ENCODE measurements at regions not wholly inside any gene's neighbourhood (a gene's known extent, or its start where the extent isn't known, plus 50 kb on each side); places are given as distances from the start of the nearest gene placed in this dataset.

DNA sequence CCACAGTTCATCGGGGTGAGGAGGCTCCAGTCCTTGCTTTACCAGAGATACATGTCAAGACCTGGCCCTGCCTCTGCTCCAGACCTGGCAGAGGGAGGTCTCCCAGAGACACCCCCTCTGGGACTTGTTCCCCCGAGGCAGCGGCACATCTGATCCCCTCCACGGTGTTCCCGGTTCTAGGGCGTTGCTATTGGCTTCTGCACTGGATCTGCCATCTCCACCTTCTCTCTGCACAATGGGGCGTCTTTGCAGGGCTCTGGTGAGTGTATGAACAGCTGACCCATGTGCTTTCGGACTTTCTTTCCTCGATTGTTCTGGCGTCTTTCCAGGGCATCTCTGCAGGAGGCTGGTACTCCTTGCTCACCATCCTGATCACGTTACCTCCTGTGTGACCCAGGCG, 930.4 kb downstream of the TBC1D22A start:
- no peaks in the 10 kb centered on the region for H3K4me1 ChIP-seq (ENCODE audit: insufficient read depth, low read length)
- no peaks in the 10 kb centered on the region for H3K9me3 ChIP-seq (ENCODE audit: low read length)
- no TSS peak for BruUV-seq (replicated peaks)
- no peak overlapping the region for H3K9ac ChIP-seq (ENCODE audit: low read length)
- CTCF ChIA-PET, result no interaction called here
- no peak for DNase-seq
- no peaks in the 10 kb centered on the region for H3K36me3 ChIP-seq (ENCODE audit: low read depth, low read length)
- H3K79me2 ChIP-seq (ENCODE audit: low read length), result no peaks in the 10 kb centered on the region
- H4K20me1 ChIP-seq (ENCODE audit: low read length), result no peaks in the 10 kb centered on the region
- no peaks in the 10 kb centered on the region for H3K9me2 ChIP-seq (replicated peaks; ENCODE audit: low read length)
- no peak for ATAC-seq
- H3K4me3 ChIP-seq (ENCODE audit: low read length), result no peak overlapping the region
- no peak overlapping the region for H3K27ac ChIP-seq (ENCODE audit: low read length)
- H2AFZ ChIP-seq (ENCODE audit: low read length), result no peak overlapping the region
- H3F3A ChIP-seq (ENCODE audit: low read length, unreplicated experiment), result no peaks in the 10 kb centered on the region
- no peaks in the 10 kb centered on the region for H3K27me3 ChIP-seq (ENCODE audit: low read length)
- POLR2A ChIA-PET (ENCODE audit: unreplicated experiment), result no interaction called here
- TF ChIP-seq, protein P1, sequence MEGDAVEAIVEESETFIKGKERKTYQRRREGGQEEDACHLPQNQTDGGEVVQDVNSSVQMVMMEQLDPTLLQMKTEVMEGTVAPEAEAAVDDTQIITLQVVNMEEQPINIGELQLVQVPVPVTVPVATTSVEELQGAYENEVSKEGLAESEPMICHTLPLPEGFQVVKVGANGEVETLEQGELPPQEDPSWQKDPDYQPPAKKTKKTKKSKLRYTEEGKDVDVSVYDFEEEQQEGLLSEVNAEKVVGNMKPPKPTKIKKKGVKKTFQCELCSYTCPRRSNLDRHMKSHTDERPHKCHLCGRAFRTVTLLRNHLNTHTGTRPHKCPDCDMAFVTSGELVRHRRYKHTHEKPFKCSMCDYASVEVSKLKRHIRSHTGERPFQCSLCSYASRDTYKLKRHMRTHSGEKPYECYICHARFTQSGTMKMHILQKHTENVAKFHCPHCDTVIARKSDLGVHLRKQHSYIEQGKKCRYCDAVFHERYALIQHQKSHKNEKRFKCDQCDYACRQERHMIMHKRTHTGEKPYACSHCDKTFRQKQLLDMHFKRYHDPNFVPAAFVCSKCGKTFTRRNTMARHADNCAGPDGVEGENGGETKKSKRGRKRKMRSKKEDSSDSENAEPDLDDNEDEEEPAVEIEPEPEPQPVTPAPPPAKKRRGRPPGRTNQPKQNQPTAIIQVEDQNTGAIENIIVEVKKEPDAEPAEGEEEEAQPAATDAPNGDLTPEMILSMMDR (conservative IDR thresholded peaks at IDR 0.05; ENCODE audit: low read depth, low read length), result no peak
- TF ChIP-seq EZH2phosphoT487 (IDR thresholded peaks at IDR 0.05; ENCODE audit: borderline replicate concordance, low read length) (no peak), EZH2 (IDR thresholded peaks at IDR 0.05; ENCODE audit: low read length, unreplicated experiment) (no peak)
- intact Hi-C loops (cut with micrococcal nuclease), result no loop called here
- H3K4me2 ChIP-seq (ENCODE audit: low read length), result no peak overlapping the region

DNA sequence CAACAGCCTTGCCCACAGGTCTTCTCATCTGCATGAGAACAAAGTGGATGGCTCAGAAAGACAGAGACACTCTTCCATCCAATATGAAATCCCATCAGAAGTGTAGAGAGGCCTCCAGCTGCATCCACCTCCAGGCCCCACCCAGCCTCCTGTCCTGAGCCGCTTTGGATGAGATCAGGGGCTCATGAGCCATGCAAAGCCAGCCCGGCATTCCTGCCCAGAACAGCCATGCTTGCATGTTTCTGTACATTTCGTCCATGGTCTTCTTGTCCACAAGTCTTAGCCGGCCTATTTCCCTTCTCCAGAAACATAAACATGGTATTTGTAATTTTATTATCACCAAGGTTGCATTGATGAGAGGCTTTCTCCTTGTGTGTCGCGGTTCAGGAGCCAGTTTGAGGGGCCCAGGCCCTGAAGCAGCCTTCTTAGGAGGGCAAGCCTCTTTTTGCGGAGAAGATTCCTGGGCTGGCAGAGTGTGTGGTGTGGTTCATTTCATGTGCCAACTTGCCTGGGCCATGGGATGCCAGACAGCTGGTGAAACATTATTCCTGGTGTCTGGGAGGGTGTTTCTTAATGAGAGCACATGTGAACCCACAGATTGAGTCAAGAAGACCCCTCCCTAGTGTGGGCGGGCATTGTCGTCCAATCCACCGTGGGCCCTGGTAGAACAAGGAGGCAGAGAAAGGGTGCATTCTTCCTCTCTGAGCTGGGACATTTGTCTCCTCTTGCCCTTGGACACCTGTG, 928.9 kb downstream of the TBC1D22A start:
- CTCF ChIA-PET, result no interaction called here
- Histone ChIP-seq H3K27me3 (ENCODE audit: low read length) (no peaks in the 10 kb centered on the region), H3K4me3 (ENCODE audit: low read length) (no peak overlapping the region), H3K27ac (ENCODE audit: low read length) (no peak overlapping the region), H3K9me3 (ENCODE audit: low read length) (no peaks in the 10 kb centered on the region), H3F3A (ENCODE audit: low read length, unreplicated experiment) (no peaks in the 10 kb centered on the region), H3K79me2 (ENCODE audit: low read length) (no peaks in the 10 kb centered on the region), H4K20me1 (ENCODE audit: low read length) (no peaks in the 10 kb centered on the region), H3K4me2 (ENCODE audit: low read length) (no peak overlapping the region), H3K36me3 (ENCODE audit: low read depth, low read length) (peaks cover 3% of the 10 kb centered on the region), H3K9ac (ENCODE audit: low read length) (no peak overlapping the region), H3K4me1 (ENCODE audit: insufficient read depth, low read length) (no peaks in the 10 kb centered on the region), H3K9me2 (replicated peaks; ENCODE audit: low read length) (no peaks in the 10 kb centered on the region), H2AFZ (ENCODE audit: low read length) (no peak overlapping the region)
- no peak for ATAC-seq
- DNase-seq, result no peak
- POLR2A ChIA-PET (ENCODE audit: unreplicated experiment), result no interaction called here
- BruUV-seq (replicated peaks), result no TSS peak
- TF ChIP-seq EZH2 (IDR thresholded peaks at IDR 0.05; ENCODE audit: low read length, unreplicated experiment), result no peak
- no peak for TF ChIP-seq EZH2phosphoT487 (IDR thresholded peaks at IDR 0.05; ENCODE audit: borderline replicate concordance, low read length)
- TF ChIP-seq, protein P1 (conservative IDR thresholded peaks at IDR 0.05; ENCODE audit: low read depth, low read length), result no peak
- intact Hi-C loops (cut with micrococcal nuclease), result no loop called here

DNA sequence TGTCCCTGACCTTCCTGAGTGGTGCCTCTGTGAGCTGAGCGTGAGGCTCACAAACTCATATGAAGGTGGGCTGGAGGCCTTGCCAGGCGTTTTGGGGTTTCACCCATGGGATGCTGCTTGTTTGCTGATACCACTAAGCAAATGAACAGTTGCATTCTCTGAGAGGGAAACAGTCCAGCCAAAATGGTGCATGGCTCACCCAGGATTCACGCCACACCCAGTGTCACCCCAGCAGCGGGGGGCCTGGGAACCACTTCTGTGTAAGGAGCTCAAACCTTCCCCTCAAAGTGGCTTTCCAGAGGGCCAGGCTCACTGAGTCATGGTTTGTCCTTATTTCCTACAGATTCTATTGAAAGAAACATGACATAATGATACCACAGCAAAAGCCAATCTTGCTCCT, 928.1 kb downstream of the TBC1D22A start:
- Histone ChIP-seq H3K79me2 (ENCODE audit: low read length) (no peaks in the 10 kb centered on the region), H4K20me1 (ENCODE audit: low read length) (no peaks in the 10 kb centered on the region), H3K4me3 (ENCODE audit: low read length) (no peak overlapping the region), H3K27ac (ENCODE audit: low read length) (no peak overlapping the region), H3K36me3 (ENCODE audit: low read depth, low read length) (peaks cover 3% of the 10 kb centered on the region), H3F3A (ENCODE audit: low read length, unreplicated experiment) (no peaks in the 10 kb centered on the region), H3K27me3 (ENCODE audit: low read length) (no peaks in the 10 kb centered on the region), H3K4me2 (ENCODE audit: low read length) (no peak overlapping the region), H3K4me1 (ENCODE audit: insufficient read depth, low read length) (no peaks in the 10 kb centered on the region), H3K9me2 (replicated peaks; ENCODE audit: low read length) (no peaks in the 10 kb centered on the region), H2AFZ (ENCODE audit: low read length) (no peak overlapping the region), H3K9ac (ENCODE audit: low read length) (no peak overlapping the region), H3K9me3 (ENCODE audit: low read length) (no peaks in the 10 kb centered on the region)
- ATAC-seq (no peak), DNase-seq (no peak)
- intact Hi-C loops (cut with micrococcal nuclease), result no loop called here
- TF ChIP-seq EZH2 (IDR thresholded peaks at IDR 0.05; ENCODE audit: low read length, unreplicated experiment) (no peak), EZH2phosphoT487 (IDR thresholded peaks at IDR 0.05; ENCODE audit: borderline replicate concordance, low read length) (no peak)
- TF ChIP-seq, protein P1 (conservative IDR thresholded peaks at IDR 0.05; ENCODE audit: low read depth, low read length), result no peak
- no TSS peak for BruUV-seq (replicated peaks)
- ChIA-PET POLR2A (ENCODE audit: unreplicated experiment) (no interaction called here), CTCF (no interaction called here)

All from PC-3 (cell line).